ENCODE measurements at regions not wholly inside any gene's neighbourhood (a gene's known extent, or its start where the extent isn't known, plus 50 kb on each side); places are given as distances from the start of the nearest gene placed in this dataset.

DNA sequence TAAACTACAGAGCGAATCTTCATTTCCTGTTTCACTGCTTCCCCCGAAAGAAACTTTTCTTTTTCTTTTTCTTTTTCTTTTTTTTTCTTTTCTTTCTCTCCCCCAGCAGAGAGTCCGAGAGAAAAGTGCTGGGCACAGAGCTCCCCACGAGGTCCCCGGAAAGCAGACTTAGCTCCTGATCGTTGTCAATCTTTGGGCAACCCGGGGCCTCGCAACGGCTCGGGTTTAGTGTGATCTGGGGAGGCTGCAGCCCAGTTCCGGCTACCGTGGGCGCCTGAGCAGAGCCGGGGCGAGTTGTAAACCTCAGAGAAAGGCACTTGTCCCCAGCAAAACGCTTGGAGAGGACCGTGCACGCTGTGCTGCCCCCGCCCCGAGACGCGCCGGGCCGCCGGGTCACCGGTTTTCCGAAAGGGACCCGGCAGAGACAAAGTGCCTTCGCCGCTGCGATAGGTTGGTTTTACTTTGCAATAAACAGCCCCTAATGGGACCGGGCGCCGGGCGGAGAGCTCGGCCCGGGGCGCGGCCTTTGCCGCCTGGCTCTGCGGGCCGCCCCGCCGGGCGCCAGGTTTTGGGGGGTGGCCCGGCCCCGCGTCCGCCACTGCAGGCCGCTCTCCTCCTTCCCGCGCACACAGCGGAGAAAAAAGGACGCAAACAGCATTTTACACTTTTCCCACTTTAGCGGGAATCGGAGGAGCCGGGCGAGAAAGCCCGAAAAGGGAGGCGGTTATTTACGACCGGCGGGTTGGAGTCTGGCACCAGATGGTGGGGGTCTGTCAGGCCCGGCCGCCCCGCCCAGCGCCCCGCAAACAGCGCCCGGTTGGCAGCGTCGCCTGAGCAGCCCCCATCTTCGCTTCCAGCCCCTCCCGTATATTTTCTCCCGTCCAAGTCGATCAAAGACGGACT, 136.0 kb downstream of the INSIG2 start:
- Histone ChIP-seq H3K27me3 (ENCODE audit: control insufficient read depth in 1 of 2, insufficient read depth in 2 of 2, low read length in 2 of 2) (peaks cover 10 to 24% of the 10 kb centered on the region in 2 donors), H3K4me1 (ENCODE audit: control insufficient read depth in 2 of 2, insufficient read depth in 2 of 2, low read length in 1 of 2) (peaks cover 0 to 6% of the 10 kb centered on the region in 2 donors), H3K36me3 (ENCODE audit: control insufficient read depth in 2 of 2, insufficient read depth in 2 of 2, low read length in 1 of 2) (no peaks in the 10 kb centered on the region), H3K9me3 (ENCODE audit: control insufficient read depth in 2 of 2, insufficient read depth in 1 of 2, low read depth in 1 of 2, low read length in 1 of 2) (peaks cover 0 to 3% of the 10 kb centered on the region in 2 donors), H3K27ac (ENCODE audit: low read depth in 2 of 2, low read length in 1 of 2) (no peak overlapping the region), H3K4me3 (ENCODE audit: low read depth in 1 of 2, low read length in 2 of 2) (peak overlapping the region; percentile 32 to 52)
- 5 to 7% methylated on average over 72 to 77 of the region's 77 CpGs for WGBS, 2 donors

- Histone ChIP-seq H3K27ac (ENCODE audit: low read depth in 2 of 2, low read length in 1 of 2) (no peak overlapping the region), H3K27me3 (ENCODE audit: control insufficient read depth in 1 of 2, insufficient read depth in 2 of 2, low read length in 2 of 2) (peaks cover 10 to 24% of the 10 kb centered on the region in 2 donors), H3K4me1 (ENCODE audit: control insufficient read depth in 2 of 2, insufficient read depth in 2 of 2, low read length in 1 of 2) (peaks cover 0 to 6% of the 10 kb centered on the region in 2 donors), H3K36me3 (ENCODE audit: control insufficient read depth in 2 of 2, insufficient read depth in 2 of 2, low read length in 1 of 2) (no peaks in the 10 kb centered on the region), H3K9me3 (ENCODE audit: control insufficient read depth in 2 of 2, insufficient read depth in 1 of 2, low read depth in 1 of 2, low read length in 1 of 2) (peaks cover 0 to 3% of the 10 kb centered on the region in 2 donors), H3K4me3 (ENCODE audit: low read depth in 1 of 2, low read length in 2 of 2) (peak overlapping the region in 1 of 2 donors; percentile 52)
- 11 to 12% methylated on average over 25 of the region's 25 CpGs for WGBS, 2 donors
Measured at GRCh38 chr2:118223511-118223991, 135.3 kb downstream of the INSIG2 start.

- H3K9me3 ChIP-seq (ENCODE audit: control insufficient read depth in 2 of 2, insufficient read depth in 1 of 2, low read depth in 1 of 2, low read length in 1 of 2): peaks cover 0 to 3% of the 10 kb centered on the region in 2 donors
- no peak overlapping the region for H3K27ac ChIP-seq (ENCODE audit: low read depth in 2 of 2, low read length in 1 of 2)
- H3K4me3 ChIP-seq (ENCODE audit: low read depth in 1 of 2, low read length in 2 of 2): no peak overlapping the region
- H3K27me3 ChIP-seq (ENCODE audit: control insufficient read depth in 1 of 2, insufficient read depth in 2 of 2, low read length in 2 of 2): peaks cover 10 to 24% of the 10 kb centered on the region in 2 donors
- WGBS, 2 donors: 15 to 19% methylated on average over 8 of the region's 8 CpGs
- H3K36me3 ChIP-seq (ENCODE audit: control insufficient read depth in 2 of 2, insufficient read depth in 2 of 2, low read length in 1 of 2): no peaks in the 10 kb centered on the region
- H3K4me1 ChIP-seq (ENCODE audit: control insufficient read depth in 2 of 2, insufficient read depth in 2 of 2, low read length in 1 of 2): peaks cover 0 to 6% of the 10 kb centered on the region in 2 donors
Measured at GRCh38 chr2:118222672-118223421, 134.6 kb downstream of the INSIG2 start.

DNA sequence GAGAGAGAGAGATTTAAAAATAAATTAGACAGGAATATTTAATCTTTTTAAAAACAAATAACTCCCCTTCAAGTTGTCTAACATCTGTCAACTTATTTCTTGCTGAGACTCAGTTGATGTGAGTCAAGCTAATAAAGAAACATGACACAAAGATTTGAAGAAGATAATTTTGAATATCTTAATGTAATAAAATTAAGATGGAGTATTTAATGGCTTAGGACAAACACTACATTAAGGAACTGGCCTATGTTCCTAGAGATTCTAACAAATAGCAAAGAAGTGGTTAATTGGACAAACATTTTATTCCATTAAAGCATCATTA, 134.0 kb downstream of the INSIG2 start:
- Histone ChIP-seq H3K4me1 (ENCODE audit: control insufficient read depth in 2 of 2, insufficient read depth in 2 of 2, low read length in 1 of 2) (peaks cover 0 to 6% of the 10 kb centered on the region in 2 donors), H3K36me3 (ENCODE audit: control insufficient read depth in 2 of 2, insufficient read depth in 2 of 2, low read length in 1 of 2) (no peaks in the 10 kb centered on the region), H3K9me3 (ENCODE audit: control insufficient read depth in 2 of 2, insufficient read depth in 1 of 2, low read depth in 1 of 2, low read length in 1 of 2) (peaks cover 0 to 3% of the 10 kb centered on the region in 2 donors), H3K27me3 (ENCODE audit: control insufficient read depth in 1 of 2, insufficient read depth in 2 of 2, low read length in 2 of 2) (peaks cover 10 to 24% of the 10 kb centered on the region in 2 donors), H3K27ac (ENCODE audit: low read depth in 2 of 2, low read length in 1 of 2) (no peak overlapping the region), H3K4me3 (ENCODE audit: low read depth in 1 of 2, low read length in 2 of 2) (no peak overlapping the region)

DNA sequence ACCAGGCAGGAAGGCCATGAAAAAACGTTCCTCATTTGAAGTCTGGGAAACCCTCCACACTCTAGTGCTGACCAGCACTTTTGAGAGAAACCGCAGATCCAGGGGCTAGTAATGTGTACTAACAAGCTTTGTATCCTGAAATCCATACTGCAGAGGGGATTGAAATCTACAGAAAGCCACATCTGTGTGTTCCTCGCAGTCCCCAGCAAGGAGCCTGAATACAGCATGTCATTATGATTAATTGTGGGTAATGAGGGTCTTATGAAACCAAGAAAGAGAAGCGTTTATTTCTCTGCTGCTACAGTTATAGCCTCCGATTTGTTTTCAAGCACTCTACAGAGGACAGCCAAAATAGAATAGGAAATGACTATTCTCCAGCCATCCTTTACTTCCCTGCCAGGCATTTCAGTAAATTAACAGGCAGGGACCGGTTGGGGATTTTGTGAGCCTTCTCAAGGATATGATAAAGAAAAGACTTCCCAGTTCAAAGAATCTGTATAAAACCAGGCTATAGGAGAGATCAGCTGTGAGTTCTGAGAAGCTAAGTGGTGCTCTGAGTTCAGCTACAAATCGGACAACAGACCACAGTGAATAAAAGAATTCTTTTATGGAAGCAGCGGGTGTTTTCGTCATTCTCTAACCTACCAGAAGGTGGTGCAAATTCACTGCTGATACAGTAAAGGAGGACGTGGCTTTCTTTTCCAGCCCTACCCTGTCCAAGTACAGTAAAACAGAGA, 133.4 kb downstream of the INSIG2 start:
- H3K4me3 ChIP-seq (ENCODE audit: low read depth in 1 of 2, low read length in 2 of 2): no peak overlapping the region
- H3K27me3 ChIP-seq (ENCODE audit: control insufficient read depth in 1 of 2, insufficient read depth in 2 of 2, low read length in 2 of 2): peaks cover 10 to 24% of the 10 kb centered on the region in 2 donors
- peaks cover 0 to 6% of the 10 kb centered on the region in 2 donors for H3K4me1 ChIP-seq (ENCODE audit: control insufficient read depth in 2 of 2, insufficient read depth in 2 of 2, low read length in 1 of 2)
- WGBS, 2 donors: 13 to 14% methylated on average over 10 of the region's 10 CpGs
- H3K9me3 ChIP-seq (ENCODE audit: control insufficient read depth in 2 of 2, insufficient read depth in 1 of 2, low read depth in 1 of 2, low read length in 1 of 2): peaks cover 0 to 3% of the 10 kb centered on the region in 2 donors
- H3K27ac ChIP-seq (ENCODE audit: low read depth in 2 of 2, low read length in 1 of 2): no peak overlapping the region
- H3K36me3 ChIP-seq (ENCODE audit: control insufficient read depth in 2 of 2, insufficient read depth in 2 of 2, low read length in 1 of 2): no peaks in the 10 kb centered on the region

- H3K9me3 ChIP-seq (ENCODE audit: control insufficient read depth in 2 of 2, insufficient read depth in 1 of 2, low read depth in 1 of 2, low read length in 1 of 2): peaks cover 0 to 3% of the 10 kb centered on the region in 2 donors
- no peak overlapping the region for H3K27ac ChIP-seq (ENCODE audit: low read depth in 2 of 2, low read length in 1 of 2)
- H3K36me3 ChIP-seq (ENCODE audit: control insufficient read depth in 2 of 2, insufficient read depth in 2 of 2, low read length in 1 of 2): no peaks in the 10 kb centered on the region
- H3K4me1 ChIP-seq (ENCODE audit: control insufficient read depth in 2 of 2, insufficient read depth in 2 of 2, low read length in 1 of 2): peaks cover 0 to 5% of the 10 kb centered on the region in 2 donors
- H3K4me3 ChIP-seq (ENCODE audit: low read depth in 1 of 2, low read length in 2 of 2): no peak overlapping the region
- 48 to 58% methylated on average over 1 of the region's 1 CpG for WGBS, 2 donors
- H3K27me3 ChIP-seq (ENCODE audit: control insufficient read depth in 1 of 2, insufficient read depth in 2 of 2, low read length in 2 of 2): peaks cover 0 to 12% of the 10 kb centered on the region in 2 donors
Measured at GRCh38 chr2:118219611-118220010, 131.3 kb downstream of the INSIG2 start.

- WGBS, 2 donors: 78 to 79% methylated on average over 3 of the region's 3 CpGs
- H3K36me3 ChIP-seq (ENCODE audit: control insufficient read depth in 2 of 2, insufficient read depth in 2 of 2, low read length in 1 of 2): no peaks in the 10 kb centered on the region
- no peaks in the 10 kb centered on the region for H3K27me3 ChIP-seq (ENCODE audit: control insufficient read depth in 1 of 2, insufficient read depth in 2 of 2, low read length in 2 of 2)
- H3K4me3 ChIP-seq (ENCODE audit: low read depth in 1 of 2, low read length in 2 of 2): no peak overlapping the region
- H3K4me1 ChIP-seq (ENCODE audit: control insufficient read depth in 2 of 2, insufficient read depth in 2 of 2, low read length in 1 of 2): no peaks in the 10 kb centered on the region
- H3K27ac ChIP-seq (ENCODE audit: low read depth in 2 of 2, low read length in 1 of 2): no peak overlapping the region
- H3K9me3 ChIP-seq (ENCODE audit: control insufficient read depth in 2 of 2, insufficient read depth in 1 of 2, low read depth in 1 of 2, low read length in 1 of 2): no peaks in the 10 kb centered on the region
Measured at GRCh38 chr2:118216224-118216623, 128.0 kb downstream of the INSIG2 start.

GRCh38 chr2:118209727-118210126, 121.5 kb downstream of the INSIG2 start:
- Histone ChIP-seq H3K27me3 (ENCODE audit: control insufficient read depth in 1 of 2, insufficient read depth in 2 of 2, low read length in 2 of 2) (no peaks in the 10 kb centered on the region), H3K27ac (ENCODE audit: low read depth in 2 of 2, low read length in 1 of 2) (no peak overlapping the region), H3K36me3 (ENCODE audit: control insufficient read depth in 2 of 2, insufficient read depth in 2 of 2, low read length in 1 of 2) (no peaks in the 10 kb centered on the region), H3K4me3 (ENCODE audit: low read depth in 1 of 2, low read length in 2 of 2) (no peak overlapping the region), H3K4me1 (ENCODE audit: control insufficient read depth in 2 of 2, insufficient read depth in 2 of 2, low read length in 1 of 2) (no peaks in the 10 kb centered on the region), H3K9me3 (ENCODE audit: control insufficient read depth in 2 of 2, insufficient read depth in 1 of 2, low read depth in 1 of 2, low read length in 1 of 2) (no peaks in the 10 kb centered on the region)
- WGBS, 2 donors: 71 to 89% methylated on average over 1 of the region's 1 CpG

DNA sequence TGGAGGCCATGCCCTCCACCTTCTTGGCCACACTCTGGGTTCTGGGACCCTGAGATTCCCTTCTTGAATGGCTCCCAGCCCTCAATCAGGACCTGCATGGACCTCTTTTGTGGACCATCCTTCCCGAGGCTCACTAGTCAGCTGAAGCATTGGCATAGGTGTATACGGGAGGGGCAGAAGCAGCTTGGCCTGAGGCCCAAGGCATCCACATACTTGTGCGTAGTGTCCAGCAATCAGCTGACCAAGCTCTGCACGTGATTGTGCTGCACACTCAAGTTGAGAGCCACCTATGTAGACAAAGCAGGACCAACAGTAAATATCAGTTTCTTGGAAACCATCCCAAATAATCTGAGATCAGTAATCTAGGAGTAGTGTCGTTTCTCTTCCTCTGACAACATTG, 119.6 kb downstream of the INSIG2 start:
- Histone ChIP-seq H3K4me3 (ENCODE audit: low read depth in 1 of 2, low read length in 2 of 2) (no peak overlapping the region), H3K27ac (ENCODE audit: low read depth in 2 of 2, low read length in 1 of 2) (no peak overlapping the region), H3K4me1 (ENCODE audit: control insufficient read depth in 2 of 2, insufficient read depth in 2 of 2, low read length in 1 of 2) (peaks cover 0 to 1% of the 10 kb centered on the region in 2 donors), H3K36me3 (ENCODE audit: control insufficient read depth in 2 of 2, insufficient read depth in 2 of 2, low read length in 1 of 2) (no peaks in the 10 kb centered on the region), H3K27me3 (ENCODE audit: control insufficient read depth in 1 of 2, insufficient read depth in 2 of 2, low read length in 2 of 2) (no peaks in the 10 kb centered on the region), H3K9me3 (ENCODE audit: control insufficient read depth in 2 of 2, insufficient read depth in 1 of 2, low read depth in 1 of 2, low read length in 1 of 2) (no peaks in the 10 kb centered on the region)
- WGBS, 2 donors: 62 to 68% methylated on average over 5 of the region's 5 CpGs
